DMS114 treated with DMSO at 0.1 percent for 48 hours (cell line): ENCODE measurements at regions not wholly inside any gene's neighbourhood (a gene's known extent, or its start where the extent isn't known, plus 50 kb on each side); places are given as distances from the start of the nearest gene placed in this dataset.
"Not testable (repeated sequence)": the region's sequence is repeated elsewhere in the genome, so short reads cannot be mapped to it uniquely, and the experiment has no call there.

Source experiments
- DNase-seq: peaks from one replicate; lab custom pipeline; 2025; ENCODE audit not compliant: unreplicated experiment; lab: John Stamatoyannopoulos, UW

DNA sequence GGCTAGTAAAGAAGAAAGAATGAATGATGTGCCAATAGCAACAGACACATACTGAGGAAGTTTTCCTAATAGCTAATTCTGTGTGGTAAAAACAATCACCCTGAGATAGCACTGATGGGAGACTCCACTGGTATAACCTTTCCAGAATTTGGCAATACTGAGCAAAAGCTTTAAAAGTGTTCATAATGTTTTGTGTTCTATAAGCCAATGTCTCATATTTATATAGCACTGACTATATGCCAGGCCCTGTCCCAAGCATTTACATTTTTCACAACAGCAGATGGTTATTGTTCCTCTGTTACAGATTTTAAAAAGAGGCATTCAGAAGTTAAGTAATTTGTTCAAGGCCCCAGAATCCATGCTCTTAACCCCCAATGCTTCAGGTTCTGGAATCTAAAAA is 108.0 kb upstream of the DST start:
- no peak for DNase-seq

DNA sequence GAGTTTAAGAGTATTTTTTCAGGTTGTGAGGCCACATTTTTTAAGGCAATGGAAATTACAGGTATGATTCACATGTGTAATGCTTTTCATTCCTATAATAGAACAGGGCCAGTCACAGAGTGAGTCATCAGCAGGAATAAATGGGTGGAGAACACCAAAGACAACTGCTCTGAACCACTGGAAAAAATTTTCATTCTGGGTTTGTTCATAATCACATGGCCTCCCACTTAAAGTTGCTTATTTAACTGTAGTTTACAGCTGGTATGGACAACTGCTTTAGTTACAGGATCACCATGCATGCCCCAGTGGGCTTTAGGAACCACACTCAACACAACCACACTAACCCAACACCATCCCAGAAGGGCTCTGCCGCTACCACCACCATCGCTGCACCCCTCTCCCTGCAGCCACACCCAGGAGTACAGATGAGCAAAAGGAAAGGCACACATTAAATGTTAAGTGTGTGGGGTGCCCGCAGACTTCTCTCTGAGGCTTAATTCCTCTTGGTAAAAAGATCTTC is 107.0 kb upstream of the DST start:
- no peak for DNase-seq

DNA sequence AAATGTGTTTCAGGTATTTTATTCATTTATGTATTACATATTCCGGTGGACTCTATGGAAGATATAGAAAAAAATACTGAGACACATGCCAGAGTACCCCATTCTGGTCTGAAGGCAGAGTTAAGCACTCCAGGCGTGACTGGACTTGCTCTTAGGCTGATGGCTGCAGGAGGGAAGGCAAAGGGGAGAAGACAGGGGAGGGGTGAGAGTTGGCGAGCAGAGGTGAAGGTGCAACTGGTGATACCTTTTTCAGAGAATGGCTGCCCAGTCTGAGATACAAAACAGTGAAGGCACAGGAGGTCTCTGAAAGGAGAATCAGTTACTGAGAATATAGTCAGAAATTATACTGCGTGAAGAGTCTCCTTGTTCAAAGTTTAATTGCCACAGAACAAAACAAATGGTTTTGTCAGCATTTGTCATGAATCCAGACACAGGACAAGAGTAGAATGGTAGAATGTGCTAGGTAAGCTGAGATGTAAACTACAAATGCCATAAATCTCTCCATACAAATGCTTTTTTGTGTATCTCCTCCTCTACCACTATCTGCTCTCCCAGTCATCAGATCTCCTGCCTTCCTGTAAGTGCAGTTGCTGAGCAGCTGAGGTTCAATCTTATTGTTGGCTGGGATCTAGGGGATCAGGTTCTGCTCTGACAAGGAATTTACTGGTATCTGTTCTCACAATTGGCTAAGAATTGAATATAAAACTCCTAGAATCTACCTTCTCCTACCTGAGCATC is 104.2 kb upstream of the DST start:
- no peak for DNase-seq

DNA sequence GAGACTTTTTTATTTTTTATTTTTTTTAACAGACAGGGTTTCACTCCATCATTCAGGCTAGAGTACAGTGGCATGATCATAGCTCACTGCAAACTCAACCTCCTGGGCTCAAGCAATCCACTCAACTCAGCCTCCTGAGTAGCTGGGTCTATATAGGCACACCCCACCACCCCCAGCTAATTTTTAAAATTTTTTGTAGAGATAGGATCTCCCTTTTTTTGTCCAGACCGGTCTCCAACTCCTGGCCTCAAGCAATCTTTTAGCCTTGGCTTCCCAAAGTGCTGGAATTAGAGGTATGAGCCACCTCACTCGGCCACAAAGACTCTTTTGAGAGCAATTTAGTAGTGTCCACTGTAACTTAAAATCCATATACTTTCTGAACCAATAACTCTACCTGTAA is 103.3 kb upstream of the DST start:
- DNase-seq = no peak

DNA sequence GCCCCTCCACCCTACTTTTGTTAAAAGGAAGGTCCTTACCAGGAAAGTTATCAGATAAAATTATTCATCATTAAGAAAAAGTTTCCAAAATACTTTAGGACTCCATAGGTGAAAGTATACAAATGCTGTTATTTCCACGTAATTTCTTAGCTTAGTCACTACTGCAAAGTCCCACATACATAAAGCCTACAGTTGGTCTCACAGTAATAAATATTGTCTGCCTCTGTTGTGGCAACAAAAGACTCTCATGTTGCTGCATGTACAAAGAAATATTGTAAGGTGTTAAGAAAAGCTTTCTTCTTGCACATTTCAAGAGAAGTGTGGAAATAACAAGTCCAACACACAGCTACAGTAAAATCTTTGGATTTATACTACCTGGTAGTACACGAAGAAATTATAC is 102.4 kb upstream of the DST start:
- no peak for DNase-seq

DNA sequence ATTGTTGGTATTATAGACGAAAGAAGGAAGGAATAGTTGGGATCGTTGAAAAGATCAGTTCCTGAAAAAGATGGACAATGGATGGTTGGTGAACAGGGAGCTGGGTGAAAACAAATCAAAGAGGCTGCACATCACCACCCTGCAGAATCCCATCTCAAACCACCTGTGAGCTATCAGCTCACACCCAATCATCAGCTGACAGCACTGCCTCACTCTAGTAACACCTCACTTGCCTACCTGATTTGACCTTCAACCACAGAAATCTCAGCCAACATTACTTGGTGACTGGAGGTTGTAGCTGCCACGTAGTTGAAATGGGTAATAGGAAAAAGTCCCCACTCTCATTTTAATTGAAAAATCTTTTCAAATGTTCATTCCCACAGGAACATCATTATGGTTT is 101.8 kb upstream of the DST start:
- no peak for DNase-seq

DNA sequence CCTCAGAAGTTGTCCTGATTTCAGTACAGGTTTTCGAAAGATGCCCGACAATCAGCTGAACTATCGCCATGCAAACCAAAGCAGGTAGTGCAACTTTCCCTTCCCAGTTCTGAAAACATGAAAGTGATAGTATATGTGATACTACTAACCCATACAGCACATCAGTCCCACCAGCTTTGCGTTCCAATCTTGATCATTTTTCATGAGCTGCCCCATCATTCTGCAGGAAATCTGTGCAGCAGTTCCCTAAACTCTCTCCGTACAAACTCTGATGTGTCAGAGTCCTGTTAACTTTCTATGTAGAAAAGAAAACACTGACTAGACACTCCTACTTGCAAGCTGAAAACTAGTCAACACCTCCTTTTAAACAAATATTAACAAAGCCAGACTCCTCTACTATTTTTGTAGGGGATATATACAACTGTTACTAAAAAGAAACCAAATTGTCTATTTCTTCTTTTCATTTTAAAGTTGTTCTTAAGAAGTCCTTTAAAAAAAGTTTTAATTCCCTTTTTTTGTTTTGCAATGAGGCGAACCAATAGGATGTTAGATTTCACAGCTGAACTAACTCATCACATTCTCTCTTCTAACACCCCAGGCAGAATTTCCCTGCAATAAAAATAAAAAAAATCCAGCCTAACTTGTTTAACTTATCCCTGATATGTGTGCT is 99.6 kb upstream of the DST start:
- DNase-seq = no peak

DNA sequence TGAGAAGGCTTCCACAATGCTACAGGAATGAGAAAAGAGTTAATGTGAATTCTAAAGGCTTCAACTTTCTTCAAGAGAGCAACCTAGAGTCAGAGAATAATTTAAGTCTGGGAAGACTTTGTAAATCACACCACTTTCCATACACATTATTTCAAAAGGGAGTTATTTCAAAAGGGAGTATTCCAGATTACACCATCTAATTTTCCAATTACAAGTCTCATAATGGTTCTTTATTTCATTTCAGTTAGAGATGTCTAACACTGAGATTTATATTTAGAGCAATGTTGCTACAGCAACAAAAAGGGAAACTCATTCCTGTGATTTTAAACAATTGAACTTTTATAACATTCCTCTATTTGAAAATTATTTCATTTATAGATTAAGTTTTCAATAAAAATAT is 98.8 kb upstream of the DST start:
- no peak for DNase-seq

DNA sequence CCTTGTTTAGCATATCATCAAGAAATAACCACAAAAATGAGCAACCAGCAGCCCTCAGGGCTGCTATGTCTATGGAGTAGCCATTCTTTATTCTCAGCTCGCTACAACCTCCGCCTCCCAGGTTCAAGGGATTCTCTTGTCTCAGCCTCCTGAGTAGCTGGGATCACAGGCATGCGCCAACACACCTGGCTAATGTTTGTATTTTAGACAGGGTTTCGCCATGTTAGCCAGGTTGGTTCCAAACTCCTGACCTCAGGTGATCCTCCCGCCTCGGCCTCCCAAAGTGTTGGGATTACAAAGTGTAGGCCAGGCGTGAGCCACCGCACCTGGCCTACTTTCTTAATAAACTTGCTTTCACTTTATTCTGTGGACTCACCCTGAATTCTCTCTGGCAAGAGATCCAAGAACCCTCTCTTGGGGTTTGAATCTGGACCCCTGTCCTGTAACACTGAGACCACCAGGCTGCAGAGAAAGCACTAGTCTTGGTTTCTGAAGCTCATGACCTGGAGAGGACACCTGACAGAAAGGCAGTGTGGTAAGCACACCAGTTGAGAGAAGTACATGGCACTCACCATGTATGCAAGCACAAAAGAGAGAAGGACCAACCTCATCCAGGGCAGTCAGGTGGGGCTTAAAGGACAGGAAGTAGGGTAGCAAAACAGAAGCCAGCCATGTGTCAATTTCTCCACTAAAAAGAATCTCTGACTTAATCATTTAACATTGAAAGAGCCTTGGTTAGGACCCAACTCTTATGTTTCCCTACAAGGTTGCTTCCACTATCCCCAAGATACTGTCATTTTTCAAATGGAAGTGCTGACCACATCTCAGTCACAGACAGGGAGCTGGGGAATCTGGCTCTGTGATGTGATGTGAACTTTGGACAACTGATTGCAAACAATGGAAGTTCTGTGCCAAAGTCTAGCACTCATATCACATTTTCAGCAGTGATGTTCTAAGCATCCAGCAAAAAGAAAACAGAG is 97.4 kb upstream of the DST start:
- no peak for DNase-seq

DNA sequence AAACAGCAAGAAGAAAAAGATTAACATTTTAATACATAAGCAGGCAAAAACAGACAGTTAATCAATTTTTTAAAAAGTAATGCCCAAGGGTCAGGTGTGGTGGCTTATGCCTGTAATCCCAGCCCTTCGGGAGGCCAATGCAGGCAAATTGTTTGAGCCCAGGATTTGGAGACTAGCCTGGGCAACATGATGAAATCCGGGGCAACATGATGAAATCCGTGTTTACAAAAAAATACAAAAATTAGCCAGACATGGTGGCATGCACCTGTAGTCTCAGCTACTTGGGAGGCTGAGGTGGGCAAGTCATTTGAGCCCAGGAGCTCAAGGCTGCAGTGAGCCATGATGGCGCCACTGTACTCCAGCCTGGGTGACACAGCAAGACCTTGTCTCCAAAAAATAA is 94.1 kb upstream of the DST start:
- no peak for DNase-seq

DNA sequence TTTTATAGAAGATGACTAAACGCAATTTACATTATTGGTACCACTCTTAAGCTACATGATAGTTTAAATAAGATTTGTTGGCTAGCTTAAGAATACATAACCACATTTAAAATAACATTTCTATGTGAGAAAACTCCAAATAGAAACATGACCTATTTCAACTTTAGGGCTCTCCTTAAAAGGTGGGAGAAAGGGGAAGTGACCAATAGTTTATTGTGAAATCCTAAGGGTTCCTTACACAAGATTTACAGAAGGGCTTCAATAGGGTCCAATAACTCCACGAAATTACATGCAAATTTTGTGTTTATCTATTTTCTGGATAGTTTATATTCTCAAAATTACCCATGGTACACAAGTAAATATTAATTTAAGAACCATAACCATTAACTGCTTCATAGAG is 91.6 kb upstream of the DST start:
- no peak for DNase-seq

DNA sequence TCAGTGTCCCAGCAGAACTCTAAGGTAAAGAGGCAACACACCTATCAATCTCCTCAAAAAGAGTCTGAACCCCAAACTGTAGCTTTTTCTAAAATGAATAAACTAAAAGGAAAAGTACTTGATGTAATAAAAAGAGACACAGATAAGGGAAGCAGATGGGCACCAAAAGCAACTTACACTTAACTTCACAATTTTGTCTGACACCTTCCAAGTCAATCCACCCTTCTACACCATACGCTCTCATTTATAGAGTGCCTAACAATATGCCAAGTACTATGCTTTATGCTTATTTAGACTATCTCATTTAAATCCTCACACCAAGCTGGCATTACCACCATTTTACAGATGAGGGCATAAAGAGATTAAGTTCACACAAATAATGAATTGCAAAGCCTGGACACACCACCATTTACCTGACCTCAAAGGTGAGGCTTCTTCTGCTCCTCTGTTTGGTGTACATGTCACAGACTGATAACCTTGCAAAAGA is 90.6 kb upstream of the DST start:
- DNase-seq = no peak

DNA sequence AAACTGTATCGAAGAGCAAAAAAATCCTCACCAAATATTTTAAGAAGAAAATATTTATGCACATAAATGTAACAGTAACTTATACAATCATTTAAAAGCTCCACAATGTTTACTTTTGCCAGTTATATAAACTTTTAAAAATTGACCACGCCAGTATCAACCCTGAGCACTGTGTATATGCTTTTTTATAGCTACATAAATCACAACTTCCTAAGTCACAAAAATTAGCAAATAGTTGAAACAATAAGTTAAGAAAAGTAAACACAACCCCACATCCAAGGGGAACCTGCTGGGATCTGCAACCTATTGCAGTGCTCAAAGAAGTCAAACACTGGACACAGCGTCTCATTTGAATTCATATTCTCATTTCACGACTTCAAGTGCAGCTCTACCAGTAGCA is 89.8 kb upstream of the DST start:
- DNase-seq = no peak

DNA sequence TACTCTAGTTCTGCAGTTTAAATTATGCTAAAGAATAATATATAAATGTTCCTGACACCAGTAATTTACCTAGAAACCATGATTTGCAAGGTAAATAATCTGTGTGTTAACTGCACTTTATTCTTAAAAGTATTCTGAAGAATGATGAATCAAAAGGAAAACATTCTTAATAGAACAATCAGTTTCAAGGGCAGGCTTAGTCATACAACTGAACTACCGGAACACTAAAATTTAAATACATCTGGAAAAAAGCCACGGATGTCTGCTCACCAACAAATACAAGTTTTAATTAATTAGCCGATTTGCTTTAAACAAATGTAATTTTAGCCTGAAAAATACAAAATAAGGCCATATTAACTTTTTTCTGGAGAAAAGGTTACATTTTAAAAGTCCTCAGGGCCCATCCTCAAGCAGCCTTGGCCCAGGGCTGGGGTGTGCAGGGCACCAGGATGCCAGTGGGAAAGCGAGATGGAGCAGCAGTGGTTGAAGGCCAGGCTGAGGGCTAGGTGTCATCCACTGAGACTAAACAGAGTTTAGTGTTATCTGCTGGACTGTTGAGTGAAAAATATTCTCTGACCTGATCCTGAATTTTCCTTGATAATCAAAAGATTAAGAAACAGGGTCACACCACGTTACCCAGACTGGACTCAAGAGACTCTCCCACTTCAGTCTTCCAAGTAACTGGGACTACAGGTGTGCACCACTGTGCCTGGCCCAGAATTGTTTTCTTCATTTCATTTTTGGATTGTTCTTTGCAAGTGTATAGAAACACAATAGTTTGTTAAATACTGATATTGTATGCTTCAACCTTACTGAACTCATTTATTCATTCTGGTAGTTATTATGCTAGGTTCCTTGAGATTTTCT is 88.2 kb upstream of the DST start:
- no peak for DNase-seq

DNA sequence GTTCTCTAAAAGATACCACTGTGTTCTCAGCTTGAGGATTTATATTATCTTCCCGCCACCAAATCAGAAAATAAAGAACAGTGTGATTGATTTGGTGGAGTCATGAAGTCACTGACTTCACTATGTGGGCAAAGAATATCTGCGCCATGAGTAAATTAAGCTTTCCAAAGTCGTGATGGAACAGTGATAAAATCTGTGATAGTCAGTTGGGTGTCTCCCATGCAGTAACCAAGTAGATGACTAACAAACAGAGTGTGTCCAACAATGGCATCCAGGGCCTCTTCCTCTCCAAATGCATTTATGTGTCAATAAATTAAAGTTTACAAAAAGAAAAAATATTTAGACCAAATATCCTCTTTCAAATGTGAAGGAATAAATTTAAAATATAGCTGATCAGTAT is 87.0 kb upstream of the DST start:
- no peak for DNase-seq

DNA sequence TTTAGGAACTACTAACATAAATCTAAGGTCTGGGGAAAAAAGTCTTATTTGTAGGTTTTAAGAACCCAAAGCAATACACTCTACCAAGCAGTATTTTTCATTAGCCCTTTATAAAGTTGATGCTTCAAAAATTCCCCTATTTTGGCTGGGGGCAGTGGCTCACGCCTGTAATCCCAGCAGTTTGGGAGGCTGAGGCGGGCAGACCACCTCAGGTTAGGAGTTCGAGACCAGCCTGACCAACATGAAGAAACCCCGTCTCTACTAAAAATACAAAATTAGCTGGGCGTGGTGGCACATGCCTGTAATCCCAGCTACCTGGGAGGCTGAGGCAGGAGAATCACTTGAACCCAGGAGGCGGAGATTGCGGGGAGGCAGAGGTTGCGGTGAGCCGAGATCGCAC is 86.5 kb upstream of the DST start:
- not testable (repeated sequence) for DNase-seq

DNA sequence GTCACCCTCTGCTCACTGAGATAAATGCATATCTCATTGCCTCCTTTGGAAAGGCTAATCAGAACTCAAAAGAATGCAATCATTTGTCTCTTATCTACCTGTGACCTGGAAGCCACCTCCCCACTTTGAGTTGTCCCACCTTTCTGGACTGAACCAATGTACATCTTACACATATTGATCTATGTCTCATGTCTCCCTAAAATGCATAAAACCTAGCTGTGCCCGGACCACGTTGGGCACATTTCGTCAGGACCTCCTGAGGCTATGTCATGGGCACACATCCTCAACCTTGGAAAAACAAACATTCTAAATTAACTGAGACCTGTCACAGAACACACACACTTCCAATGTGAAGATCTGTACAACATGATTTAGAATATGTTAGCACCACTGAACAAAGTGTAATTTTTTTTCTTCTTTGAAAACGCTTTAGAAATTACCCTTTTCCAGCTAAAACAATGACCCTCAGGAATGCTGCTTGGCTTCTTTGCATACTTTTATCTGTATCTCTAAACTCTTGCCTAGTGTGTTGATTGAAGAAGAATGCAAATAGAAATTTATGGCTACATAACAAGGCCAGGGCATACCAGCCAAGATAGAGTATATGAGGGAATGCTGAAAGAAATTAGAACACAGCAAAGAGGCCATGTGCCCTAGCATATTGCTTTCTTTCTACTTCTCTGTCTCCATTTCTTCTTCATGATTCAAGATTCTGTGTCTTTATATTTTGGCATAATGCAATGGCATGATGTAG is 84.6 kb upstream of the DST start:
- no peak for DNase-seq

DNA sequence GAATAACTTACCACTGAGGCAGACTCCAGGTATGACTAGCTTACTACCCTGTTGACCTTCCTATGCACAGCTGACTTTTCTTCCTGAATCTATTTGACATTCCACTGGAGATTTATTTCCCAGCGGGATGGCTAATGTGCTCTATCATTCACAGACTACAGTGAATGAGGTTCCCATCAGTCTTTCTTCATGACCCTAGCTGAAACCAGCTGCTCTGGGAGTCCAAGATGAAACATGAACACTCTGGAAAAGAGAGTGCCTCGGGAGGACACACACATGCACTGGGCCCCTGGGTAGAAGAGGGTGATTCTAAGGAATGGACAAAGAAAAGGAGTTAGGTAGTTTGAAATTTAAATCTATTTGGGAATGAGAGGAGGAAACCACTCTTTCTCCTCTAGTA is 82.6 kb upstream of the DST start:
- no peak for DNase-seq

DNA sequence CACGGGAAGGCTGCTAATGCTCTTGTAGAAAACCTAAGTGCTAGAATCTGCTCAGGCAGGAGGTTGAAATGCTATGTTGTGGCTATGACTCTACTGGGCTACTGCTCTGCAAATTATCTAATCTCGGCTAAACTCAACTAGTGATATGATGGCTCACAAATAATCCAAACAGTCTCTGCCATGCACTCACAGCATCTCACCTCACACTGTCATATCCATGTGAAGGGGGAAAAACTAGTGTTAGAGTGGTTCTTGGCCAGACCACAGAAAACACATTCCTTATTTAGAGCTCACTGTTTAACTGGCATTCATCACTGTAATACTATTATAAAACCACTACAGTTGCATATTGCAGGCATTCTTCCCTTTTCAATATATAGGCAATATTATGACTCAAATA is 81.8 kb upstream of the DST start:
- no peak for DNase-seq

DNA sequence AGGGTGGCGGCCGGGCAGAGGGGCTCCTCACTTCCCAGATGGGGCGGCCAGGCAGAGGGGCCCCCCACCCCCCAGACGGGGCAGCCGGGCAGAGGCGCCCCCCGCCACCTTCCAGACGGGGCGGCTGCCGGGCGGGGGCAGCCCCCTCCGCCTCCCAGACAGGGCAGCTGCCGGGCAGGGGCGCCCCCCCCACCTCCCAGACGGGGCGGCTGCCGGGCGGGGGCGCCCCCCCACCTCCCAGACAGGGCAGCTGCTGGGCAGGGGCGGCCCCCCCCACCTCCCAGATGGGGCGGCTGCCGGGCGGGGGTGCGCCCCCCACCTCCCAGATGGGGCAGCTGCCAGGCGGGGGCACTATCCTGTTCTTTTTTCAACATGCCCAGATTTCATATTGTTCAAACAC is 78.2 kb upstream of the DST start:
- no peak for DNase-seq
